ENCODE measurements at regions not wholly inside any gene's neighbourhood (a gene's known extent, or its start where the extent isn't known, plus 50 kb on each side); places are given as distances from the start of the nearest gene placed in this dataset.

GRCh38 chr3:72567474-72567873, 280.8 kb downstream of the SHQ1 start:
- no peak for DNase-seq (ENCODE audit: low read depth, low spot score)

GRCh38 chr3:72565593-72565992, 282.7 kb downstream of the SHQ1 start:
- DNase-seq (ENCODE audit: low read depth, low spot score) = no peak

- DNase-seq (ENCODE audit: low read depth, low spot score) = no peak
Observed at GRCh38 chr3:72563690-72564370, 284.4 kb downstream of the SHQ1 start.

GRCh38 chr3:72560846-72561675, 287.2 kb downstream of the SHQ1 start:
- DNase-seq (ENCODE audit: low read depth, low spot score) = no peak

- no peak for DNase-seq (ENCODE audit: low read depth, low spot score)
Observed at GRCh38 chr3:72559385-72559784, 288.9 kb downstream of the SHQ1 start.

- DNase-seq (ENCODE audit: low read depth, low spot score) = no peak
Observed at GRCh38 chr3:72558001-72558400, 290.2 kb downstream of the SHQ1 start.

- DNase-seq (ENCODE audit: low read depth, low spot score) = no peak
Observed at GRCh38 chr3:72555714-72556113, 292.5 kb downstream of the SHQ1 start.

- no peak for DNase-seq (ENCODE audit: low read depth, low spot score)
Observed at GRCh38 chr3:72554689-72555088, 293.6 kb downstream of the SHQ1 start.

GRCh38 chr3:72553298-72553697, 294.9 kb downstream of the SHQ1 start:
- DNase-seq (ENCODE audit: low read depth, low spot score) = no peak

- DNase-seq (ENCODE audit: low read depth, low spot score) = no peak
Observed at GRCh38 chr3:72550582-72551262, 297.5 kb downstream of the SHQ1 start.

- DNase-seq (ENCODE audit: low read depth, low spot score) = no peak
Observed at GRCh38 chr3:72549761-72550581, 298.3 kb downstream of the SHQ1 start.

GRCh38 chr3:72548981-72549380, 299.3 kb downstream of the SHQ1 start:
- DNase-seq (ENCODE audit: low read depth, low spot score) = no peak

GRCh38 chr3:72548461-72548860, 299.8 kb downstream of the SHQ1 start:
- DNase-seq (ENCODE audit: low read depth, low spot score) = no peak

GRCh38 chr3:72547183-72547582, 301.1 kb downstream of the SHQ1 start:
- DNase-seq (ENCODE audit: low read depth, low spot score) = no peak

GRCh38 chr3:72544239-72544638, 304.0 kb downstream of the SHQ1 start:
- no peak for DNase-seq (ENCODE audit: low read depth, low spot score)

- DNase-seq (ENCODE audit: low read depth, low spot score) = no peak
Observed at GRCh38 chr3:72543246-72543645, 305.0 kb downstream of the SHQ1 start.

GRCh38 chr3:72542781-72543180, 305.5 kb downstream of the SHQ1 start:
- no peak for DNase-seq (ENCODE audit: low read depth, low spot score)

- no peak for DNase-seq (ENCODE audit: low read depth, low spot score)
Observed at GRCh38 chr3:72539856-72540255, 308.4 kb downstream of the SHQ1 start.

GRCh38 chr3:72538070-72538745, 310.0 kb downstream of the SHQ1 start:
- DNase-seq (ENCODE audit: low read depth, low spot score) = no peak

- DNase-seq (ENCODE audit: low read depth, low spot score) = no peak
Observed at GRCh38 chr3:72537448-72537847, 310.8 kb downstream of the SHQ1 start.

- no peak for DNase-seq (ENCODE audit: low read depth, low spot score)
Observed at GRCh38 chr3:72536878-72537267, 311.4 kb downstream of the SHQ1 start.

Data from activated CD4-positive, CD25-positive, alpha-beta regulatory T cell treated with anti-CD3 and anti-CD28 coated beads, Interleukin-2, amount 50 U/mL, for 16 hours (primary cell).